ENCODE measurements at regions not wholly inside any gene's neighbourhood (a gene's known extent, or its start where the extent isn't known, plus 50 kb on each side); places are given as distances from the start of the nearest gene placed in this dataset.

DNA sequence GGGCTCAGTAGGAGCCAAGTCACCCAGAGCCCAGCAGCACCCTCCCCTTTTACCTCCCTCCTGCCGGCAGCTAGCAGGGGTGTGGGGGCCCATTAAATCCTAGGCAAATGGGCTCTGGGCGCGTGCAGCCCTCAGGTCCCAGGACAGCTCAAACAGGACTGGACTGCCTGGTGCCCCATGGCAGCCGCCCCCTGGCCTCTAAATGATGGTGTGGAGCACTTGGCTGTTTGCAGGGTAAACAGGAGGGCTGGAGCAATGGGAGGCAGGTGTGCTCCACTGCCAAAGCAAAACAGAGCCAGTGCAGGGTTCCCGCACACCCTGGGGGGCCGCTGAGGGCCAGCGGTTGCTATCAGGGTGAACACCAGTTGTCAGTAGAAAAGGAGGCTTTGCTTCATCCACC is 55.9 kb upstream of the C5orf58 start:
- 0 out of 4 replicates have a peak, but pooled peaks cover 0 to 2% of the 10 kb centered on the region in 2 experiments for H3K4me1 Mint-ChIP-seq

More for the DNA sequence above, 55.9 kb upstream of the C5orf58 start:
- Histone ChIP-seq H3K27ac (ENCODE audit: insufficient read length, low read depth, low read length) (no peak overlapping the region), H2BK12ac (ENCODE audit: insufficient read length, low read depth, low read length) (no peak overlapping the region), H3K79me2 (ENCODE audit: insufficient read depth, low read length) (no peaks in the 10 kb centered on the region), H2BK15ac (ENCODE audit: low read depth, low read length) (no peak overlapping the region), H3K79me1 (ENCODE audit: insufficient read depth, low read depth, low read length, poor library complexity, severe bottlenecking) (no peaks in the 10 kb centered on the region), H4K8ac (replicated peaks; ENCODE audit: insufficient read length, low read depth, low read length) (no peak overlapping the region), H2AK5ac (ENCODE audit: insufficient read length, low read length) (no peak overlapping the region), H3K18ac (ENCODE audit: insufficient read length, low read depth, low read length) (no peak overlapping the region), H3K9ac (ENCODE audit: extremely low read depth, insufficient read length, low read length) (no peak overlapping the region), H4K20me1 (ENCODE audit: control insufficient read depth, insufficient read depth, insufficient read length) (no peaks in the 10 kb centered on the region), H3K27me3 (ENCODE audit: insufficient read depth, low read length) (no peaks in the 10 kb centered on the region), H3K23me2 (ENCODE audit: insufficient read length, low read depth, low read length, poor library complexity, severe bottlenecking) (no peaks in the 10 kb centered on the region), H3K4ac (ENCODE audit: low read depth, low read length) (no peak overlapping the region), H3K4me2 (ENCODE audit: insufficient read depth, insufficient read length, low read length) (no peak overlapping the region), H3T11ph (ENCODE audit: low read length) (no peak overlapping the region), H2BK120ac (ENCODE audit: low read depth, low read length, poor library complexity, severe bottlenecking) (no peak overlapping the region), H3K23ac (ENCODE audit: insufficient read length, low read depth, low read length) (no peak overlapping the region), H3K4me1 (ENCODE audit: insufficient read depth, low read length) (no peaks in the 10 kb centered on the region), H3K14ac (ENCODE audit: insufficient read depth, low read length) (no peak overlapping the region), H2BK20ac (ENCODE audit: low read depth, low read length, poor library complexity, severe bottlenecking) (no peak overlapping the region), H4K91ac (ENCODE audit: insufficient read length, low read depth, low read length) (no peak overlapping the region), H2AFZ (ENCODE audit: low read length) (no peak overlapping the region), H2BK5ac (ENCODE audit: insufficient read length, low read length) (no peak overlapping the region), H4K5ac (ENCODE audit: insufficient read length, low read depth, low read length) (no peak overlapping the region), H3K56ac (ENCODE audit: insufficient read length, low read depth, low read length) (no peak overlapping the region), H3K9me3 (ENCODE audit: control insufficient read depth, low read depth, low read length) (no peaks in the 10 kb centered on the region)
- Mint-ChIP-seq H3K27me3 (ENCODE audit: low read depth) (no peaks in the 10 kb centered on the region), H3K27ac (no peak overlapping the region), H3K9me3 (no peaks in the 10 kb centered on the region), H3K4me3 (no peak overlapping the region), H3K36me3 (ENCODE audit: insufficient read depth in 1 of 3, low read depth in 3 of 3) (no peaks in the 10 kb centered on the region)
- TF ChIP-seq CTCF (conservative IDR thresholded peaks at IDR 0.05), result no peak
- WGBS (ENCODE audit: extremely low coverage, insufficient read length, low lambda C conversion rate), result no CpG with 5 or more reads among the region's 7 CpGs
- DNase-seq, result no peak

All from H9 (cell line).